GM21619 (cell line): ENCODE measurements at regions not wholly inside any gene's neighbourhood (a gene's known extent, or its start where the extent isn't known, plus 50 kb on each side); places are given as distances from the start of the nearest gene placed in this dataset.

Source experiments
- ATAC-seq: cut with Tn5 transposase; IDR thresholded peaks from one replicate; pipeline ENCODE4 v1.9.1; 2021; ENCODE audit not compliant: unreplicated experiment

DNA sequence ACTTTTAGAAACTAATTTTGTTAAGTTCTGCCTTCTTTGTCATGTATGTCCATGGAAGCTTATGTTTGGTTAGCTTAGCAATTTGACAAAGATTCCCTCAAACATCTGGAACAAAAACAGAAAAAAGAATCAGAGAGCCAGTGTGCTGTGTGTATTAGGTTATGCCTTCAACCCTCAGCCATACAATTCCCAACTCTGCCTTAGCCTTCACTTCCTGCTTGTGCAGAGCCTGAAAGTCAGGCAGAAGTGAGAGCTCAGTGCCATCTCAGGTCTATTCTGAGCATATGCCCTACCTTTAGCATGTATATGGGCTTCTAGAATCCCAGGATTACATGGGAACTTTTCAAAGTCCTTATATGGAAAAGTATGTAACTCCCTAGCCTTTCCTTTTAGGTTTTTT lies 58.2 kb upstream of the STOX2 start:
- ATAC-seq = no peak

DNA sequence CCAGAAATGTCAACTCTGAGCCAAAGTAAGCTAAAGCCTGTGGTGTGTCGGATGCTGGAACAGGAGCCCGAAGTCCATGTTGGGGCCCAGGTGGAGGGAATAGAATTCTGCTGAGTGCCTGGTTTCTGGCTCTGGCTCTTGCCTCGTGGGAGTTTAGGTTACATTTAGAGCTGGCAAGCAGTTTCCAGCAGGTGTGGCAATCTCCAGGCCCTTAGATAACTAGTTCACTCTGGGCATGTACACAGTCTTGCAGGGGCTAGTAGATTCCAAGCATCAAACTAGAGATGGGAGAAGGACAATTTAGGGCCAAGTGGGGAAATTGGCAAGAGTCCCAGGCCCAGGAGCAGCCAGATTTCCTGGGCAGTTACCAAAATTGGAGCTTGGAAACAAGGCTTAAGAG lies 56.3 kb upstream of the STOX2 start:
- no peak for ATAC-seq

- ATAC-seq = no peak
Measured at GRCh38 chr4:183852910-183853547, 52.1 kb upstream of the STOX2 start.

- ATAC-seq = no peak
Measured at GRCh38 chr4:183853548-183853940, 51.6 kb upstream of the STOX2 start.
